ENCODE measurements at regions not wholly inside any gene's neighbourhood (a gene's known extent, or its start where the extent isn't known, plus 50 kb on each side); places are given as distances from the start of the nearest gene placed in this dataset.
"Not testable (repeated sequence)": the region's sequence is repeated elsewhere in the genome, so short reads cannot be mapped to it uniquely, and the experiment has no call there.

- Mint-ChIP-seq H3K9me3 (no peaks in the 10 kb centered on the region), H3K27me3 (no peaks in the 10 kb centered on the region), H3K36me3 (ENCODE audit: insufficient read depth) (peaks cover 36% of the 10 kb centered on the region), H3K4me3 (peak overlapping the region; percentile 57), H3K4me1 (peaks cover 58% of the 10 kb centered on the region), H3K27ac (ENCODE audit: low read depth) (peak overlapping the region; percentile 97)
- DNase-seq (ENCODE audit: low spot score in 2 of 2) = no peak
- ATAC-seq (replicated peaks; ENCODE audit: extremely low read depth, poor library complexity, severe bottlenecking) = no peak
Observed at GRCh38 chr16:29112755-29113347, 128.0 kb downstream of the LAT start.

DNA sequence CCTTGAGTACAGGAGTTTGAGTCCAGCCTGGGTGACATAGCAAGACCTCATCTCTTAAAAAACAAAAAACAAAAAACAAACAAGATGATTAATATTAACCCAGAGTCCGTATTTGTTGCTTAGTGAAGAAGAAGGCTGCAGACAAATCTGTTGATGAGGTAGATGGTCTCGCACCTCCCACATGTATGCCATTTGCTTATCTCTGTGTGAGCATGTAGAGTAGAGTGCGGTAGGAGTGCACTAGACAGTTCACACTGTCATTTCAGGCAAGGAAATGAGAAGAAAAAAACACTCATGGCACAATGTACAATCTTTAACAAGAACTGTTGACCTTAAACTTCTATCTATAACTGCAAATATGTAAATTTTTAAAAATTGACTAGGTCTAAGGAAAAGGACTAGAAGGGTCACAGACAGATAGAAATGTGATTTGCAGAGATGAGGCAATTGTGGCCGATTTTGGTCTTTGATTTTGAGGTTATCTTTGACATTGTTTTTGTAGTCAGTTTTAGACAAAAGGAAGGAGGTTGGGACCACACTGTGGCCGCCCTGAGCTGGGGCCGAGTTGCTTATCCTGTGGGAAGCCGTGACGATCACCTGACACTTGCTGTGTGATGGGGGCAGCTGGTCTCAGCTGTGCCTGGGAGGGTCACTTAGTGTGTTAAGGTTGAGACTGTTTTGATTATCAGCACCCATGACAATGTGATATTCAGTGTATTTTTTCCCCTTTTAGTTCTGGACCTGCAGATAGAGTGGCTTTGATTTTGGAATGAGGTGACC is 127.2 kb downstream of the LAT start:
- H3K4me1 Mint-ChIP-seq = peaks cover 55% of the 10 kb centered on the region
- H3K36me3 Mint-ChIP-seq (ENCODE audit: insufficient read depth) = peaks cover 36% of the 10 kb centered on the region
- H3K27me3 Mint-ChIP-seq, H3K9me3 Mint-ChIP-seq: not testable (repeated sequence)
- peak overlapping the region; percentile 57 for H3K4me3 Mint-ChIP-seq
- peak overlapping the region; percentile 97 for H3K27ac Mint-ChIP-seq (ENCODE audit: low read depth)
- ATAC-seq (replicated peaks; ENCODE audit: extremely low read depth, poor library complexity, severe bottlenecking) (peak; percentile 91), DNase-seq (ENCODE audit: low spot score in 2 of 2) (peak in 1 of 2 donors; percentile 53)

DNA sequence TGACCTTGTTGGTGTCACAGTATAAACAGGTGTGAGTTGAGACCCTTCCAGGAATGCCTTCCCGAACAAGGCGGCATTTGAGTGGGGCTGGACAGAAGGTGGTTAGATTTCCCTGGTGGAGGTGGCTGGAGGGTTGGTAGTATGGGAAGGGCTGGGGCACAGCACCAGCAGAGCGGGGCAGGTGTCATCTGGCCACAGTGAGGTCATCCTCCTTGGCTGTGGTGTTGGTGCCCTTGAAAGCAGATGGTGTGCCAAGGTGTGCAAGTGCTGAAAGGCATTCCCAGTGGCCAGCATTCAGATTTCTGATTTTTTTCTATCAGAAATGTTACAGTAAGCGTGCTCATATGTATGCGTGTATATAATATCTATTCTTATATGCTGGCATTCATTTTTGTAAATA is 126.6 kb downstream of the LAT start:
- H3K27ac Mint-ChIP-seq (ENCODE audit: low read depth) = peak overlapping the region; percentile 97
- H3K4me3 Mint-ChIP-seq = peak overlapping the region; percentile 57
- H3K9me3 Mint-ChIP-seq = no peaks in the 10 kb centered on the region
- peaks cover 50% of the 10 kb centered on the region for H3K4me1 Mint-ChIP-seq
- no peak for ATAC-seq (replicated peaks; ENCODE audit: extremely low read depth, poor library complexity, severe bottlenecking)
- peaks cover 37% of the 10 kb centered on the region for H3K36me3 Mint-ChIP-seq (ENCODE audit: insufficient read depth)
- DNase-seq (ENCODE audit: low spot score in 2 of 2) = no peak
- no peaks in the 10 kb centered on the region for H3K27me3 Mint-ChIP-seq

GRCh38 chr16:29108625-29109169 is 123.8 kb downstream of the LAT start:
- H3K9me3 Mint-ChIP-seq; H3K27ac Mint-ChIP-seq (ENCODE audit: low read depth); H3K27me3 Mint-ChIP-seq; ATAC-seq (replicated peaks; ENCODE audit: extremely low read depth, poor library complexity, severe bottlenecking); DNase-seq (ENCODE audit: low spot score in 2 of 2); H3K4me3 Mint-ChIP-seq: not testable (repeated sequence)
- H3K4me1 Mint-ChIP-seq = peaks cover 28% of the 10 kb centered on the region
- peaks cover 34% of the 10 kb centered on the region for H3K36me3 Mint-ChIP-seq (ENCODE audit: insufficient read depth)

GRCh38 chr16:29107299-29107698 is 122.4 kb downstream of the LAT start:
- Mint-ChIP-seq H3K27ac (ENCODE audit: low read depth) (no peak overlapping the region), H3K9me3 (no peaks in the 10 kb centered on the region), H3K4me1 (peaks cover 16% of the 10 kb centered on the region), H3K27me3 (no peaks in the 10 kb centered on the region), H3K36me3 (ENCODE audit: insufficient read depth) (peaks cover 42% of the 10 kb centered on the region), H3K4me3 (no peak overlapping the region)
- DNase-seq (ENCODE audit: low spot score in 2 of 2) (no peak), ATAC-seq (replicated peaks; ENCODE audit: extremely low read depth, poor library complexity, severe bottlenecking) (no peak)

- H3K27me3 Mint-ChIP-seq; H3K9me3 Mint-ChIP-seq; ATAC-seq (replicated peaks; ENCODE audit: extremely low read depth, poor library complexity, severe bottlenecking); H3K4me3 Mint-ChIP-seq; H3K4me1 Mint-ChIP-seq; DNase-seq (ENCODE audit: low spot score in 2 of 2): not testable (repeated sequence)
- peak overlapping the region; percentile 1 for H3K27ac Mint-ChIP-seq (ENCODE audit: low read depth)
- peaks cover 42% of the 10 kb centered on the region for H3K36me3 Mint-ChIP-seq (ENCODE audit: insufficient read depth)
Observed at GRCh38 chr16:29106259-29106908, 121.5 kb downstream of the LAT start.

DNA sequence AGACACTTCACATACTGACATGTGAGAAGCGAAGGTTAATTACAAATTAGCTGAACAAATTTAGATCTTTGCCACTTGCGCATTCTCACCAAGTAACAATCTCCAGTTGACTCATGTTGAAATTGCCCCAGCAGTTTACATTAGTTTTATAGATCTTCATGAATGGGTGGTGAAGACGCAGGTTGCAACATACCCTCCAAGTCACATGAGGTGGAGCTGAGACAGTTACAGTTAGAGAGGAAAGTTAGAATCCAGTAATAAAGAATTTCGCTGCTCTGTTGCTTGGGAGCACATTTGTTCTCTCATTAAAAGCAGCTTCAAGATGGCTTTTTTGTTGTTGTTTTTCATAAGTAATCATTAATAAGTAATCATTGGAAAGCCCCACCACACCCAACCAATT is 119.7 kb downstream of the LAT start:
- not testable (repeated sequence) for H3K27me3 Mint-ChIP-seq; ATAC-seq (replicated peaks; ENCODE audit: extremely low read depth, poor library complexity, severe bottlenecking); DNase-seq (ENCODE audit: low spot score in 2 of 2); H3K4me3 Mint-ChIP-seq; H3K4me1 Mint-ChIP-seq; H3K9me3 Mint-ChIP-seq; H3K27ac Mint-ChIP-seq (ENCODE audit: low read depth)
- peaks cover 34% of the 10 kb centered on the region for H3K36me3 Mint-ChIP-seq (ENCODE audit: insufficient read depth)

GRCh38 chr16:29097965-29098364 is 113.1 kb downstream of the LAT start:
- DNase-seq (ENCODE audit: low spot score in 2 of 2); H3K4me3 Mint-ChIP-seq; ATAC-seq (replicated peaks; ENCODE audit: extremely low read depth, poor library complexity, severe bottlenecking); H3K27ac Mint-ChIP-seq (ENCODE audit: low read depth); H3K27me3 Mint-ChIP-seq; H3K4me1 Mint-ChIP-seq; H3K9me3 Mint-ChIP-seq: not testable (repeated sequence)
- peaks cover 16% of the 10 kb centered on the region for H3K36me3 Mint-ChIP-seq (ENCODE audit: insufficient read depth)

GRCh38 chr16:29094729-29095624 is 110.1 kb downstream of the LAT start:
- not testable (repeated sequence) for H3K27me3 Mint-ChIP-seq; H3K9me3 Mint-ChIP-seq; H3K4me1 Mint-ChIP-seq; DNase-seq (ENCODE audit: low spot score in 2 of 2); H3K4me3 Mint-ChIP-seq; H3K27ac Mint-ChIP-seq (ENCODE audit: low read depth)
- H3K36me3 Mint-ChIP-seq (ENCODE audit: insufficient read depth) = peaks cover 20% of the 10 kb centered on the region
- ATAC-seq (replicated peaks; ENCODE audit: extremely low read depth, poor library complexity, severe bottlenecking) = peak; percentile 80

- H3K4me1 Mint-ChIP-seq; H3K4me3 Mint-ChIP-seq; H3K27ac Mint-ChIP-seq (ENCODE audit: low read depth); H3K9me3 Mint-ChIP-seq; DNase-seq (ENCODE audit: low spot score in 2 of 2); H3K27me3 Mint-ChIP-seq: not testable (repeated sequence)
- H3K36me3 Mint-ChIP-seq (ENCODE audit: insufficient read depth) = peaks cover 22% of the 10 kb centered on the region
- peak; percentile 35 for ATAC-seq (replicated peaks; ENCODE audit: extremely low read depth, poor library complexity, severe bottlenecking)
Observed at GRCh38 chr16:29094325-29094724, 109.5 kb downstream of the LAT start.

DNA sequence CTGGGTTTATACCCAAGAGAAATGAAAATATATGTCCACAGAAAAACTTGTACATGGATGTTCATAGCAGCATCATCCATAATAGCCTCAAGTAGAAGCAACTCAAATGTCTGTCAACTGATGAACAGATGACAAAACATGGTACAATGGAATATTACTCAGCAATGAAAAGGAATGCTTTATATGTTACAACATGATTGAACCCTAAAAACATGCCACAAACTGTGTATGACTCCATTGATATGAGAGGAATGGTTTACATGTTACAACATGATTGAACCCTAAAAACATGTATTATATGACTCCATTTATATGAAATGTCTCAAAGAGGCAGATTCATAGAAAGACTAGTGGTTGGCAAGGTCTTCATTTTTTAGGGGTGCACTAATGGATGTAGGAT is 104.8 kb downstream of the LAT start:
- peaks cover 27% of the 10 kb centered on the region for H3K36me3 Mint-ChIP-seq (ENCODE audit: insufficient read depth)
- H3K27ac Mint-ChIP-seq (ENCODE audit: low read depth); ATAC-seq (replicated peaks; ENCODE audit: extremely low read depth, poor library complexity, severe bottlenecking): not testable (repeated sequence)

GRCh38 chr16:29087673-29088072 is 102.8 kb downstream of the LAT start:
- ATAC-seq (replicated peaks; ENCODE audit: extremely low read depth, poor library complexity, severe bottlenecking); H3K4me3 Mint-ChIP-seq; H3K4me1 Mint-ChIP-seq; DNase-seq (ENCODE audit: low spot score in 2 of 2); H3K27ac Mint-ChIP-seq (ENCODE audit: low read depth); H3K9me3 Mint-ChIP-seq; H3K27me3 Mint-ChIP-seq: not testable (repeated sequence)
- peaks cover 27% of the 10 kb centered on the region for H3K36me3 Mint-ChIP-seq (ENCODE audit: insufficient read depth)

More for the DNA sequence above, 104.8 kb downstream of the LAT start:
- not testable (repeated sequence) for H3K9me3 Mint-ChIP-seq; H3K4me1 Mint-ChIP-seq; H3K4me3 Mint-ChIP-seq; H3K27me3 Mint-ChIP-seq; DNase-seq (ENCODE audit: low spot score in 2 of 2)
